ENCODE measurements at regions not wholly inside any gene's neighbourhood (a gene's known extent, or its start where the extent isn't known, plus 50 kb on each side); places are given as distances from the start of the nearest gene placed in this dataset.

- DNase-seq (ENCODE audit: low spot score) (peak; percentile 4), ATAC-seq (no peak)
- TF ChIP-seq, protein P1, sequence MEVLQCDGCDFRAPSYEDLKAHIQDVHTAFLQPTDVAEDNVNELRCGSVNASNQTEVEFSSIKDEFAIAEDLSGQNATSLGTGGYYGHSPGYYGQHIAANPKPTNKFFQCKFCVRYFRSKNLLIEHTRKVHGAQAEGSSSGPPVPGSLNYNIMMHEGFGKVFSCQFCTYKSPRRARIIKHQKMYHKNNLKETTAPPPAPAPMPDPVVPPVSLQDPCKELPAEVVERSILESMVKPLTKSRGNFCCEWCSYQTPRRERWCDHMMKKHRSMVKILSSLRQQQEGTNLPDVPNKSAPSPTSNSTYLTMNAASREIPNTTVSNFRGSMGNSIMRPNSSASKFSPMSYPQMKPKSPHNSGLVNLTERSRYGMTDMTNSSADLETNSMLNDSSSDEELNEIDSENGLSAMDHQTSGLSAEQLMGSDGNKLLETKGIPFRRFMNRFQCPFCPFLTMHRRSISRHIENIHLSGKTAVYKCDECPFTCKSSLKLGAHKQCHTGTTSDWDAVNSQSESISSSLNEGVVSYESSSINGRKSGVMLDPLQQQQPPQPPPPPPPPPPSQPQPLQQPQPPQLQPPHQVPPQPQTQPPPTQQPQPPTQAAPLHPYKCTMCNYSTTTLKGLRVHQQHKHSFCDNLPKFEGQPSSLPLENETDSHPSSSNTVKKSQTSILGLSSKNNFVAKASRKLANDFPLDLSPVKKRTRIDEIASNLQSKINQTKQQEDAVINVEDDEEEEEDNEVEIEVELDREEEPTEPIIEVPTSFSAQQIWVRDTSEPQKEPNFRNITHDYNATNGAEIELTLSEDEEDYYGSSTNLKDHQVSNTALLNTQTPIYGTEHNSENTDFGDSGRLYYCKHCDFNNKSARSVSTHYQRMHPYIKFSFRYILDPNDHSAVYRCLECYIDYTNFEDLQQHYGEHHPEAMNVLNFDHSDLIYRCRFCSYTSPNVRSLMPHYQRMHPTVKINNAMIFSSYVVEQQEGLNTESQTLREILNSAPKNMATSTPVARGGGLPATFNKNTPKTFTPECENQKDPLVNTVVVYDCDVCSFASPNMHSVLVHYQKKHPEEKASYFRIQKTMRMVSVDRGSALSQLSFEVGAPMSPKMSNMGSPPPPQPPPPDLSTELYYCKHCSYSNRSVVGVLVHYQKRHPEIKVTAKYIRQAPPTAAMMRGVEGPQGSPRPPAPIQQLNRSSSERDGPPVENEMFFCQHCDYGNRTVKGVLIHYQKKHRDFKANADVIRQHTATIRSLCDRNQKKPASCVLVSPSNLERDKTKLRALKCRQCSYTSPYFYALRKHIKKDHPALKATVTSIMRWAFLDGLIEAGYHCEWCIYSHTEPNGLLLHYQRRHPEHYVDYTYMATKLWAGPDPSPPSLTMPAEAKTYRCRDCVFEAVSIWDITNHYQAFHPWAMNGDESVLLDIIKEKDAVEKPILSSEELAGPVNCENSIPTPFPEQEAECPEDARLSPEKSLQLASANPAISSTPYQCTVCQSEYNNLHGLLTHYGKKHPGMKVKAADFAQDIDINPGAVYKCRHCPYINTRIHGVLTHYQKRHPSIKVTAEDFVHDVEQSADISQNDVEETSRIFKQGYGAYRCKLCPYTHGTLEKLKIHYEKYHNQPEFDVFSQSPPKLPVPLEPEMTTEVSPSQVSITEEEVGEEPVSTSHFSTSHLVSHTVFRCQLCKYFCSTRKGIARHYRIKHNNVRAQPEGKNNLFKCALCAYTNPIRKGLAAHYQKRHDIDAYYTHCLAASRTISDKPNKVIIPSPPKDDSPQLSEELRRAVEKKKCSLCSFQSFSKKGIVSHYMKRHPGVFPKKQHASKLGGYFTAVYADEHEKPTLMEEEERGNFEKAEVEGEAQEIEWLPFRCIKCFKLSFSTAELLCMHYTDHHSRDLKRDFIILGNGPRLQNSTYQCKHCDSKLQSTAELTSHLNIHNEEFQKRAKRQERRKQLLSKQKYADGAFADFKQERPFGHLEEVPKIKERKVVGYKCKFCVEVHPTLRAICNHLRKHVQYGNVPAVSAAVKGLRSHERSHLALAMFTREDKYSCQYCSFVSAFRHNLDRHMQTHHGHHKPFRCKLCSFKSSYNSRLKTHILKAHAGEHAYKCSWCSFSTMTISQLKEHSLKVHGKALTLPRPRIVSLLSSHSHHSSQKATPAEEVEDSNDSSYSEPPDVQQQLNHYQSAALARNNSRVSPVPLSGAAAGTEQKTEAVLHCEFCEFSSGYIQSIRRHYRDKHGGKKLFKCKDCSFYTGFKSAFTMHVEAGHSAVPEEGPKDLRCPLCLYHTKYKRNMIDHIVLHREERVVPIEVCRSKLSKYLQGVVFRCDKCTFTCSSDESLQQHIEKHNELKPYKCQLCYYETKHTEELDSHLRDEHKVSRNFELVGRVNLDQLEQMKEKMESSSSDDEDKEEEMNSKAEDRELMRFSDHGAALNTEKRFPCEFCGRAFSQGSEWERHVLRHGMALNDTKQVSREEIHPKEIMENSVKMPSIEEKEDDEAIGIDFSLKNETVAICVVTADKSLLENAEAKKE (CRISPR knock-in tag; IDR thresholded peaks at IDR 0.05), result no peak
- no peak for TF ChIP-seq JUNB (IDR thresholded peaks at IDR 0.05; ENCODE audit: unreplicated experiment)
- TF ChIP-seq, protein P2, sequence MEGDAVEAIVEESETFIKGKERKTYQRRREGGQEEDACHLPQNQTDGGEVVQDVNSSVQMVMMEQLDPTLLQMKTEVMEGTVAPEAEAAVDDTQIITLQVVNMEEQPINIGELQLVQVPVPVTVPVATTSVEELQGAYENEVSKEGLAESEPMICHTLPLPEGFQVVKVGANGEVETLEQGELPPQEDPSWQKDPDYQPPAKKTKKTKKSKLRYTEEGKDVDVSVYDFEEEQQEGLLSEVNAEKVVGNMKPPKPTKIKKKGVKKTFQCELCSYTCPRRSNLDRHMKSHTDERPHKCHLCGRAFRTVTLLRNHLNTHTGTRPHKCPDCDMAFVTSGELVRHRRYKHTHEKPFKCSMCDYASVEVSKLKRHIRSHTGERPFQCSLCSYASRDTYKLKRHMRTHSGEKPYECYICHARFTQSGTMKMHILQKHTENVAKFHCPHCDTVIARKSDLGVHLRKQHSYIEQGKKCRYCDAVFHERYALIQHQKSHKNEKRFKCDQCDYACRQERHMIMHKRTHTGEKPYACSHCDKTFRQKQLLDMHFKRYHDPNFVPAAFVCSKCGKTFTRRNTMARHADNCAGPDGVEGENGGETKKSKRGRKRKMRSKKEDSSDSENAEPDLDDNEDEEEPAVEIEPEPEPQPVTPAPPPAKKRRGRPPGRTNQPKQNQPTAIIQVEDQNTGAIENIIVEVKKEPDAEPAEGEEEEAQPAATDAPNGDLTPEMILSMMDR (conservative IDR thresholded peaks at IDR 0.05; ENCODE audit: low read depth in 2 of 2), result no peak
- TF ChIP-seq POLR2AphosphoS5 (IDR thresholded peaks at IDR 0.05; ENCODE audit: low read depth), result no peak
- no peak for TF ChIP-seq ZNF331 (CRISPR knock-in tag; IDR thresholded peaks at IDR 0.05; ENCODE audit: low read depth)
- TF ChIP-seq EZH2phosphoT487 (IDR thresholded peaks at IDR 0.05; ENCODE audit: unreplicated experiment), result no peak
- no peak for TF ChIP-seq STAT1 (IDR thresholded peaks at IDR 0.05; ENCODE audit: unreplicated experiment)
- TF ChIP-seq EZH2 (IDR thresholded peaks at IDR 0.05; ENCODE audit: low read depth, unreplicated experiment), result no peak
- TF ChIP-seq ZNF114 (CRISPR knock-in tag; IDR thresholded peaks at IDR 0.05), result no peak
- no peak for TF ChIP-seq REST (IDR thresholded peaks at IDR 0.05; ENCODE audit: unreplicated experiment)
- TF ChIP-seq NANOG (IDR thresholded peaks at IDR 0.05; ENCODE audit: borderline replicate concordance), result no peak
- no peak for TF ChIP-seq ETS1 (IDR thresholded peaks at IDR 0.05)
- TF ChIP-seq CREB1 (CRISPR knock-in tag; IDR thresholded peaks at IDR 0.05; ENCODE audit: low read depth), result no peak
- Histone ChIP-seq H3K27ac (ENCODE audit: low read depth) (no peak overlapping the region), H3K79me2 (replicated peaks; ENCODE audit: insufficient read depth) (no peaks in the 10 kb centered on the region), H3F3A (replicated peaks; ENCODE audit: low read depth) (no peaks in the 10 kb centered on the region), H3K9me2 (ENCODE audit: insufficient read depth) (no peaks in the 10 kb centered on the region), H3K4me3 (no peak overlapping the region), H3K4me2 (no peak overlapping the region), H4K20me1 (replicated peaks; ENCODE audit: insufficient read depth) (no peaks in the 10 kb centered on the region), H2AFZ (no peak overlapping the region), H3K36me3 (ENCODE audit: insufficient read depth) (no peaks in the 10 kb centered on the region), H3K4me1 (ENCODE audit: insufficient read depth) (no peaks in the 10 kb centered on the region), H3K27me3 (ENCODE audit: insufficient read depth) (no peaks in the 10 kb centered on the region)
- Mint-ChIP-seq H3K36me3 (ENCODE audit: low read depth) (peaks cover 16% of the 10 kb centered on the region; the same call in 2 of the 3 replicates), H3K4me1 (no peaks in the 10 kb centered on the region), H3K9me3 (peaks cover 93% of the 10 kb centered on the region), H3K27ac (no peak overlapping the region), H3K27me3 (ENCODE audit: insufficient read depth, low read depth, poor library complexity) (no peaks in the 10 kb centered on the region), H3K4me3 (no peak overlapping the region)
Measured at GRCh38 chr12:127811988-127812387, 455.0 kb upstream of the TMEM132C start.
